Activated naive CD4-positive, alpha-beta T cell treated with anti-CD3 and anti-CD28 coated beads for 36 hours (primary cell): ENCODE measurements at regions not wholly inside any gene's neighbourhood (a gene's known extent, or its start where the extent isn't known, plus 50 kb on each side); places are given as distances from the start of the nearest gene placed in this dataset.
A peak's percentile ranks its signal among the peaks of the same experiment; 100 is the strongest.

ENCODE experiments used
- CTCF ChIA-PET: fragments of 350-600 bp; sonication (Branson Sonifier 250); formaldehyde crosslinking; loops from one replicate; lab custom pipeline; 2021; ENCODE audit warnings: antibody characterized with exemption; lab: Charles Lee
- DNase-seq: peaks from one replicate; pipeline ENCODE4 v3.0.0-alpha.2; 2020
- H3K27ac Mint-ChIP-seq: one replicate; pipeline ENCODE4 v1.8.0; 2021; ENCODE audit warnings: mild to moderate bottlenecking, mixed read lengths
- H3K27me3 Mint-ChIP-seq: one replicate; pipeline ENCODE4 v1.8.0; 2021; ENCODE audit warnings: low read depth, mixed read lengths
- H3K36me3 Mint-ChIP-seq: one replicate; pipeline ENCODE4 v1.8.0; 2021; ENCODE audit warnings: low read depth, mixed read lengths
- H3K4me1 Mint-ChIP-seq: one replicate; pipeline ENCODE4 v1.8.0; 2021; ENCODE audit warnings: low read depth, mixed read lengths
- H3K4me3 Mint-ChIP-seq: one replicate; pipeline ENCODE4 v1.8.0; 2021; ENCODE audit warnings: mild to moderate bottlenecking, moderate library complexity, mixed read lengths
- H3K9me3 Mint-ChIP-seq: one replicate; pipeline ENCODE4 v1.8.0; 2021; ENCODE audit warnings: mixed read lengths
- intact Hi-C: fragments of 100-400 bp; cut with micrococcal nuclease; formaldehyde crosslinking; loops from one replicate; pipeline ENCODE4 v1.15.1; 2023

- no peaks in the 10 kb centered on the region for H3K27me3 Mint-ChIP-seq
- CTCF ChIA-PET: interaction anchor here (1.0 kb wide), 1 partner anchor 132 kb away, joined by 3 read pairs; no protein-coding TSS in a partner anchor
- peaks cover 10% of the 10 kb centered on the region for H3K4me1 Mint-ChIP-seq
- H3K27ac Mint-ChIP-seq: no peak overlapping the region
- H3K4me3 Mint-ChIP-seq: no peak overlapping the region
- H3K9me3 Mint-ChIP-seq: no peaks in the 10 kb centered on the region
- no peak for DNase-seq
- intact Hi-C loops: no loop called here
- H3K36me3 Mint-ChIP-seq: no peaks in the 10 kb centered on the region
Observed at GRCh38 chr1:244316407-244316806, 135.3 kb downstream of the ADSS2 start.

- peaks cover 10% of the 10 kb centered on the region for H3K4me1 Mint-ChIP-seq
- CTCF ChIA-PET: no interaction called here
- intact Hi-C loops: no loop called here
- H3K4me3 Mint-ChIP-seq: no peak overlapping the region
- H3K9me3 Mint-ChIP-seq: no peaks in the 10 kb centered on the region
- H3K27ac Mint-ChIP-seq: no peak overlapping the region
- no peak for DNase-seq
- H3K27me3 Mint-ChIP-seq: no peaks in the 10 kb centered on the region
- no peaks in the 10 kb centered on the region for H3K36me3 Mint-ChIP-seq
Observed at GRCh38 chr1:244316986-244317655, 134.6 kb downstream of the ADSS2 start.

GRCh38 chr1:244318078-244318477 is 133.6 kb downstream of the ADSS2 start:
- CTCF ChIA-PET: no interaction called here
- no peaks in the 10 kb centered on the region for H3K9me3 Mint-ChIP-seq
- peaks cover 13% of the 10 kb centered on the region for H3K4me1 Mint-ChIP-seq
- H3K27me3 Mint-ChIP-seq: no peaks in the 10 kb centered on the region
- no peaks in the 10 kb centered on the region for H3K36me3 Mint-ChIP-seq
- H3K4me3 Mint-ChIP-seq: no peak overlapping the region
- H3K27ac Mint-ChIP-seq: no peak overlapping the region
- intact Hi-C loops: loop anchor here (2.0 kb wide), 2 partner anchors 37 to 269 kb away; no protein-coding TSS in a partner anchor
- no peak for DNase-seq

- CTCF ChIA-PET: no interaction called here
- Mint-ChIP-seq H3K4me3 (no peak overlapping the region), H3K27me3 (no peaks in the 10 kb centered on the region), H3K36me3 (no peaks in the 10 kb centered on the region), H3K9me3 (no peaks in the 10 kb centered on the region), H3K4me1 (peaks cover 13% of the 10 kb centered on the region), H3K27ac (no peak overlapping the region)
- intact Hi-C loops: loop anchor here (2.0 kb wide), 2 partner anchors 36 to 270 kb away; no protein-coding TSS in a partner anchor
- DNase-seq: no peak
Observed at GRCh38 chr1:244318512-244318911, 133.2 kb downstream of the ADSS2 start.

- no peaks in the 10 kb centered on the region for H3K9me3 Mint-ChIP-seq
- no peaks in the 10 kb centered on the region for H3K36me3 Mint-ChIP-seq
- no peak overlapping the region for H3K4me3 Mint-ChIP-seq
- peaks cover 13% of the 10 kb centered on the region for H3K4me1 Mint-ChIP-seq
- intact Hi-C loops: loop anchor here (1.0 to 2.0 kb wide), 4 partner anchors 20 to 271 kb away; no protein-coding TSS in a partner anchor
- H3K27ac Mint-ChIP-seq: peak overlapping the region; percentile 14
- DNase-seq: peak; percentile 70
- H3K27me3 Mint-ChIP-seq: no peaks in the 10 kb centered on the region
- CTCF ChIA-PET: interaction anchor here (0.7 kb wide), 1 partner anchor 303 kb away, joined by 3 read pairs; no protein-coding TSS in a partner anchor
Observed at GRCh38 chr1:244319283-244320132, 132.2 kb downstream of the ADSS2 start.

GRCh38 chr1:244322181-244322580 is 129.5 kb downstream of the ADSS2 start:
- DNase-seq: no peak
- no peaks in the 10 kb centered on the region for H3K9me3 Mint-ChIP-seq
- no peak overlapping the region for H3K27ac Mint-ChIP-seq
- H3K4me3 Mint-ChIP-seq: no peak overlapping the region
- H3K4me1 Mint-ChIP-seq: peaks cover 13% of the 10 kb centered on the region
- H3K36me3 Mint-ChIP-seq: no peaks in the 10 kb centered on the region
- intact Hi-C loops: no loop called here
- CTCF ChIA-PET: no interaction called here
- no peaks in the 10 kb centered on the region for H3K27me3 Mint-ChIP-seq

- no peaks in the 10 kb centered on the region for H3K36me3 Mint-ChIP-seq
- no peak overlapping the region for H3K27ac Mint-ChIP-seq
- intact Hi-C loops: no loop called here
- no peak overlapping the region for H3K4me3 Mint-ChIP-seq
- peaks cover 13% of the 10 kb centered on the region for H3K4me1 Mint-ChIP-seq
- peak; percentile 34 for DNase-seq
- H3K27me3 Mint-ChIP-seq: no peaks in the 10 kb centered on the region
- CTCF ChIA-PET: no interaction called here
- no peaks in the 10 kb centered on the region for H3K9me3 Mint-ChIP-seq
Observed at GRCh38 chr1:244322791-244323521, 128.8 kb downstream of the ADSS2 start.

- intact Hi-C loops: no loop called here
- CTCF ChIA-PET: interaction anchor here (0.6 kb wide), 2 partner anchors 19 to 143 kb away, joined by 3 to 5 read pairs; no protein-coding TSS in a partner anchor
- no peak for DNase-seq
- H3K4me1 Mint-ChIP-seq: peaks cover 12% of the 10 kb centered on the region
- H3K9me3 Mint-ChIP-seq: peaks cover 6% of the 10 kb centered on the region
- no peak overlapping the region for H3K4me3 Mint-ChIP-seq
- H3K27me3 Mint-ChIP-seq: peaks cover 2% of the 10 kb centered on the region
- no peak overlapping the region for H3K27ac Mint-ChIP-seq
- peaks cover 2% of the 10 kb centered on the region for H3K36me3 Mint-ChIP-seq
Observed at GRCh38 chr1:244324176-244324883, 127.4 kb downstream of the ADSS2 start.

GRCh38 chr1:244325056-244325758 is 126.5 kb downstream of the ADSS2 start:
- peak; percentile 22 for DNase-seq
- Mint-ChIP-seq H3K27me3 (peaks cover 2% of the 10 kb centered on the region), H3K27ac (no peak overlapping the region), H3K4me3 (no peak overlapping the region), H3K36me3 (peaks cover 2% of the 10 kb centered on the region), H3K9me3 (peaks cover 6% of the 10 kb centered on the region), H3K4me1 (peaks cover 5% of the 10 kb centered on the region)
- intact Hi-C loops: no loop called here
- CTCF ChIA-PET: interaction anchor here (0.6 to 0.7 kb wide), 2 partner anchors 142 to 234 kb away, joined by 3 read pairs; no protein-coding TSS in a partner anchor

- peaks cover 2% of the 10 kb centered on the region for H3K27me3 Mint-ChIP-seq
- CTCF ChIA-PET: no interaction called here
- DNase-seq: no peak
- H3K4me3 Mint-ChIP-seq: no peak overlapping the region
- H3K4me1 Mint-ChIP-seq: peaks cover 3% of the 10 kb centered on the region
- H3K9me3 Mint-ChIP-seq: peaks cover 6% of the 10 kb centered on the region
- intact Hi-C loops: no loop called here
- H3K27ac Mint-ChIP-seq: no peak overlapping the region
- peaks cover 2% of the 10 kb centered on the region for H3K36me3 Mint-ChIP-seq
Observed at GRCh38 chr1:244326757-244327156, 125.0 kb downstream of the ADSS2 start.

GRCh38 chr1:244327533-244327932 is 124.2 kb downstream of the ADSS2 start:
- peaks cover 6% of the 10 kb centered on the region for H3K9me3 Mint-ChIP-seq
- intact Hi-C loops: no loop called here
- H3K27ac Mint-ChIP-seq: no peak overlapping the region
- H3K27me3 Mint-ChIP-seq: peaks cover 5% of the 10 kb centered on the region
- no peak for DNase-seq
- no peak overlapping the region for H3K4me3 Mint-ChIP-seq
- CTCF ChIA-PET: no interaction called here
- H3K36me3 Mint-ChIP-seq: peaks cover 2% of the 10 kb centered on the region
- H3K4me1 Mint-ChIP-seq: peaks cover 2% of the 10 kb centered on the region
